GM19239 (cell line): ENCODE measurements at regions not wholly inside any gene's neighbourhood (a gene's known extent, or its start where the extent isn't known, plus 50 kb on each side); places are given as distances from the start of the nearest gene placed in this dataset.

ENCODE experiments used
- DNase-seq: peaks from one replicate; pipeline ENCODE4 v3.0.0; 2011; ENCODE audit warnings: low spot score; ENCODE audit not compliant: insufficient read length
- FAIRE-seq: peaks from 2 replicates; lab custom pipeline; 2011; peaks lifted over from hg19 to GRCh38; lab: Jason Lieb, UNC

GRCh38 chr10:91694170-91694794 lies 61.4 kb upstream of the PPP1R3C start:
- FAIRE-seq, result peak; percentile 65

GRCh38 chr10:91691981-91692380 lies 59.1 kb upstream of the PPP1R3C start:
- DNase-seq, result no peak
- no peak for FAIRE-seq

More at GRCh38 chr10:91694170-91694794, 61.4 kb upstream of the PPP1R3C start:
- peak; percentile 8 for DNase-seq

GRCh38 chr10:91690996-91691676 lies 58.3 kb upstream of the PPP1R3C start:
- DNase-seq, result no peak
- no peak for FAIRE-seq

- DNase-seq, result no peak
Measured at GRCh38 chr10:91690412-91690811, 57.5 kb upstream of the PPP1R3C start.

GRCh38 chr10:91689731-91690168 lies 56.9 kb upstream of the PPP1R3C start:
- no peak for FAIRE-seq
- no peak for DNase-seq

More at GRCh38 chr10:91690412-91690811, 57.5 kb upstream of the PPP1R3C start:
- FAIRE-seq, result no peak

GRCh38 chr10:91684841-91685240 lies 52.0 kb upstream of the PPP1R3C start:
- no peak for FAIRE-seq
- DNase-seq, result no peak

GRCh38 chr10:91683975-91684374 lies 51.1 kb upstream of the PPP1R3C start:
- DNase-seq (no peak), FAIRE-seq (no peak)

GRCh38 chr10:91682912-91683311 lies 50.0 kb upstream of the PPP1R3C start:
- DNase-seq (no peak), FAIRE-seq (no peak)
